Middle frontal gyrus (tissue), 1 donor: ENCODE measurements at regions not wholly inside any gene's neighbourhood (a gene's known extent, or its start where the extent isn't known, plus 50 kb on each side); places are given as distances from the start of the nearest gene placed in this dataset.
"Not testable (repeated sequence)": the region's sequence is repeated elsewhere in the genome, so short reads cannot be mapped to it uniquely, and the experiment has no call there.

Experiments
- DNase-seq: peaks from one replicate; pipeline ENCODE4 v3.0.0-alpha.2; 2015; ENCODE audit warnings: low spot score; ENCODE audit errors: extremely low spot score

DNA sequence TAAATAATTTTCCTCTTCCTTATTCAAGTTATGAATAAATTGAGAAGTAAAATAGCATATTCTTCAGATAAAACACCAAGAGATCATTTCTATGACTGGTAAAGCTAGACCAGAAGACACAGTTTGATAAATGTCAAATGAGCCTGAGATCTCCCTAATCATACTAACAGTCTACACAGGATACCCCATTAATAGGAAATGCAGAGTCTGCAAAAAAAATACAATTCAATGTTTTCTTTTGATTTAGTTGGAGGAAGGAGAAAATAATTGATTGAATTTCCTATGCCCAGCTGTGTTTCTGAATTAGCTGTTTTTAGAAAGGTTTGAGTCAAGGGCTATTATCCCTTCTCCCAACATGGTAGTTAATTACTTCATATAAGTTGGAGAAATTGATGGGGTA, 734.6 kb upstream of the SLITRK1 start:
- DNase-seq: no peak

DNA sequence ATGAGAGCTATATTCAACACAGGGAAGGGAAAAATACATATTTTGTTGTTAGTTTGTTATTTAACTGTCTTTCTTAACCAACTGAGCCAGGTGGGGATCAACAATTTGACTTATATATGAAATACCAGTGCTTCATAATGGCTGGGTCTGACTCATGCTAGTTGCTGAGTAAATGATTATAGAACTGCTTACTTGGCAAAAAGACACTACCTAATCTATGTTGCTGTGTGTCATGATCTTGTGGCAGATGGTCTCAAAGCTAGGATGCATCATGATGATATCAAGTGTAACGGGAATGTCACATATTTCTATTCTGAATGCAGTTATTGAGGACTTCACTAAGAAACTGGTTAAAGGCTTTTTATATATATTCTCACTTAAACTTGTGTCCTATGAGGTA, 727.4 kb upstream of the SLITRK1 start:
- no peak for DNase-seq

DNA sequence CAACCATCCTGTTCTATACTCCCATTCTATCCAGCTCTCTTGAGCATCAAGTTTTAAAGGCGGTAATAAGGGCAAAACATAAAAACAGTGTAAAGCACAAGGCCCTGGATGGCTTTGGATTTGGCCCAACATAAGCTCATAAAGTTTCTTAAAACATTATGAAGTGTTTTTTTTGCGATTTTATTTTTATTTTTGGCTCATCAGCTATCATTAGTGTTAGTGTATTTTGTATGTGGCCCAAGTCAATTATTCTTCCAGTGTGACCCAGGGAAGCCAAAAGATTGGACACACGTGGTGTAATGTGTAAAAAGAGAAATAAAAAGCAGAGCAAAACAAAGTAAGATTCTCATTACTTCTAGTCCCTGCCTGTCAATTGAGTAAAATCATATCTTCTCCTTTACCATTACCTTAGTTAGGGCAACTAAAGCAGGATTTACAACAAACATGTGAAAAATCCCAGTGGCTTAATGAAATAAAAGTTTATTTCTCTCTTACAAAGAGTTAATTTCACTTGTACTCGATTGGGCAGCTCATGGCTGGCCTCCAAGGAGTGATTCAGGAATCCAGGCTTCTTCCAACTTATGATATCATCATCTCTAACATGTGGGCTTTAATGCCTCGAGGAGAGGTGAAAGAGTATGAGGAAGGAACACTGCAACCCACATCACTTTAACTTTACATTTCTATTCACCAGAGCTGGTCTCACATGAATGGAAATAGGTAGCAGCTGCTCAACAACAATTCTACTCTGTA, 725.2 kb upstream of the SLITRK1 start:
- DNase-seq: no peak

DNA sequence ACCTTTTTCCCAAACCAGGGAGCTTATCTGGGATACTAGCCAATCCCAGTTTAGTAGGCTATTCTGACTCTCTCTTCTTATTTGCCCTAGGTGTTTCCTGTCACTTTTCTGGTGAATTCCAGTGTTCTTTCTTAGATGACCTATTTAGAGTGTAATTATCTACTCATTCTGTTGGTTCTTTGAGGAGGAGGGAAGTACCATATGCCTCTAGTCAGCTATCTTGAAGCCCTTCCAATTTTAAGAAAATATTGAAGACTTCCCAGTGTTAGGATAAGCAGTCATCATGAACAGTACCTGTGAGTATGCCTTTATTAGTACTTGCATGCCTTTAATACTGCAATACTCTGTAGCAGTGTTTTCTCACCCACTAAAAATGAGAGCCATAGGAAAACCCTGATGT, 724.3 kb upstream of the SLITRK1 start:
- DNase-seq: no peak

DNA sequence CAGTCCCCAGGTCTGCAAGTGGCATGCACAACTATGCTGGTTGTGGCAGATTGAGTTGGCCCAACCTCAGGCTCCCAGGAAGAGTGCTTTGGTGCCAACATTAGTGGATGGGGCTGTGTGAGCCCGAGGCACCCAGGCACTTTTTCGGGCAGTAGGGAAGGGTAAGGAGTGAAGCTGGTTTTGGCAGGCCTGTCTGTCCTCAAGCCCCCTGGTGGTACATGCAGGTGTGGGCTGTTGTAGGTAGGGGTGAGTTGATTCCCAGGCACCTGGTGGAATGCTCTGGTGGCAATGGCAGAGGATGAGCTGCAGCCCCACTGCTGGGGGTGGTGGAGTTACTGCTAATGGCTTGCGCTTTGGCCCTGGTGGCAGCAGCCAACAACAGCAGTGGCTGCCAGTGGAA, 723.7 kb upstream of the SLITRK1 start:
- no peak for DNase-seq

DNA sequence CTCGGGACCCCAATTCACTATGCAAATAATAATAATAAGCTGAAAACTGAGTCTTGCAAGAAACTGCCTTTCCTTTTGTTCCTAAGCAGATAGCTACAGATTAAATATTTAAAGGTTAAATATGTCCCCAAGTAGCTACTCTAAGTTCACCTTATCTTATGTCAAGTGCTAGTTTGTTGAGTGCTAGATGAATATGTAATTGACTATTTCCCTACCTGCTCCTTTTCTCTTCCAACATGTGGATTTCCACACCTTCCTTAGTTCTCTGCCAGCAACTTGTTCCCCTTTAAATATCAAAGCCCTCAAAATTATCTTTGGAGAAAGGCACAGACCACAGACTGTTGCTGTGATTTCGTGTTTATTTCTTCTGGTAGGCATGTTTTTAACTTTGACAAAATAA, 709.2 kb upstream of the SLITRK1 start:
- no peak for DNase-seq

DNA sequence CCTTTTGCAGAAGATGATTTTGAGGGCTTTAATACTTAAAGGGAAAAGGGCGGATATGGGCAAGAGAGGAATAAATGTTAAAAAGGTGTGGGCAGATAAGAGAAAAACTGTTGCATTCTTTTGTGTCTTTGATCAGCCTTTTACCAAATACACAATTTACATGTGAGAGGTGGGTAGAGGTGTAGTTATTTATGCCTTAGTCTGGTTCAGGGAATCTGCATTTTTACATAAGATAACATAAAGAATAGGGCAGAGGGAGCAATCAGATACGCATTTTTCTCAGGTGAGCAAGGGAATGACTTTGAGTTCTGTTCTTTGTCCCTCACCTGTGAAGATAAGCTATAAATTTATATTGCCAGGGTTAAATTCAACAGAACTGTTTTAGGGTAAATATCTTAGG, 708.4 kb upstream of the SLITRK1 start:
- no peak for DNase-seq

DNA sequence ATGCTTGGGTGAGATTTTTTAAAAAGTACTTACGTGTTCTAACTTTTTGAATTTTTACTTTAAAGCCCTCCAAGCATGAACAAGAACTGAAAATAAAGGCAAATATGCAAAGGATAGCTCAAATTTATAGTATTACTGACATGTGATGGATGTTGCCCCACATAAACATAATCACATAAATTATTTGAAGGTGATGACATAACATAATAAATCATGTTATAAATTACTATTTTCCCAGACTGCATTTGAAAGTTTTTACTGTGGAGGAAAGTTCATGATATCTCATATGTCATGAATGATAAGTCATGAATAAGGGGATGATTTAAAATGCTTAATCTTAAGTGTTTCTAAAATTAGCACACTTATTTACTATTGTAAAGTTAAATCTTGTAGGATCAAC, 705.7 kb upstream of the SLITRK1 start:
- DNase-seq: no peak

DNA sequence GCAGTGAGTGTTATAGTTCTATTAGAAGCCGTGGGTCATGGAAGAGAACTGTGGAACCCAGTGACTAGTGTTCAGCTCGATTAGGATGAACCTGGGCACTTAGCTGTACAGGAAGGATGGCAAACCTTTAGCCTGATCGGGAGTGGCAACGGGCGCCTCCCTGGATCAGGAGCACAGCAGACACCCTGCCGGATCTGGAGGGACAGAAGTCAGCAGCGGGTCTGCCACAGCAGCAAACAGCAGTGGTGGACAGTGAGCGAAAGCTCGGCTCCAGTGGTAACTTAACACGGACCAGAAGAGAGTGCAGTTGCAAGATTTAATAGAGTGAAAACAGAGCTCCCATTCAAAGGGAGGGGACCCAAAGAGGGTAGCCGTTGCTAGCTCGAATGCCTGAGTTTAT, 697.6 kb upstream of the SLITRK1 start:
- not testable (repeated sequence) for DNase-seq

DNA sequence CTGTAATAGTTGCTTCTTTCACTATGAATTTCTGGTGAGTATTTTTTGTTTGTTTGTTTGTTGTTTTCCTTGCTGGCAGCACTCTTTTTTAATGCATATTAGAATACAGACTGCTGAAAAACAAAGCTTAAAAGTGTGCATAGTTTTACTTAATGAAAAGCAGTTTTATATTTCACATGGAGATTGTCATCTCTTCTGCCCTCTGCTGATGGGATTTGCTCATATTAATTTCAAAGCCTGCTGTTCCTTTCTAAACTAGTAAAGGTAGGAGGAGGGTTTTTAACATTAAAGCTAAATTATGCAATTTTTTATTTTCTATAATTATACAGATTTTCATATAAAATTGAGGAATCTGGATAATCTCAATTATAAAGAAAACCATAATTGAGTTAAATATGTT, 692.6 kb upstream of the SLITRK1 start:
- DNase-seq: no peak

DNA sequence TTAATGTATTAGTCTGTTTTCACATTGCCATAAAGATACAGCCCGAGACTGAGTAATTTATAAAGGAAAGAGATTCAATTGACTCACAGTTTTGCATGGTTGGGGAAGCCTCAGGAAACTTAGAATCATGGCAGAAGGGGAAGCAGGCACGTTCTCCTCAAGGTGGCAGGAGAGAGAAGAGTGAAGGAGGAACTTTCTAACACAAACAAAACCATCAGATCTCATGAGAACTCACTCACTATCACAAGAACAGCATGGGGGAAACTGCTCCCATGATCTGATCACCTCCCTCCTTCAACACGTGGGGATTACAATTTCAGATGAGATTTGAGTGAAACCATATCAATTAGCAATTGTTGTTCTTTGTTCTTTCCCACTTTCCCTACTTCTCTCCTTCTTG, 689.0 kb upstream of the SLITRK1 start:
- DNase-seq: no peak

DNA sequence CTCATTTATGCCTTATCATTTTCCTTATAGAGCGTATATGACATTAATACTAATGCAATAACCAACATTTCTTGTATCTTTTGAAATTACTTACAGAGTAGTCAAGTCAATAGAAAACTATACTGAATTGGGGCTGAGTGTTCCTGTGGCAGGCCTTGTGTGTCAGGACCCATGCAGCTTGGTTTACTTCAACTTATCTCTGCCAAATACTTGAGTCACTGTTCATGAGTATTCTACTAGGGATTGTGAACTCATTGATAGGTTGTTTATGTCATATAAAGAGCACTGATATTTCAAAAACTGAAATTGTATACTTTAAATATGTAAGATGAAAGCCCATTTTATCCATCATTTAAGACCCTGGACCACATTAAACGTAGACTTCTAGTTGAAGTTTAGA, 688.6 kb upstream of the SLITRK1 start:
- DNase-seq: no peak

DNA sequence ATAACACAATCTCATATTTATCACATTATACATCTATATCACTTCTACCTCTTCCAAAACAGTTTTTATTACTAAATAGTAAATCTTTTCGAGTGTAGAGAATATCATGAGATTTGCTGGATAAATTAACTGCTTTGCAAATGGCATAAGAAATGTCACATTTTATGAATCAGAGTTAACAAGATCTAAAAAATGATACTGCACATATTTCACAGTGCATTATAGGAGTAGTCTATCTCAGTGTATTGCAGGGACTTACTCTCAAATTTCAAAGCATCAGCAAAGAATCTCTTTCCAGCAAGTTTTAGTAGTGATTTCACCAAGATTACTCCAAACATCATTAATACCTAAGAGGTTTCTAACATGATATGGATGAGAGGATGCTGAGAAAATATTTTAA, 687.1 kb upstream of the SLITRK1 start:
- DNase-seq: no peak

DNA sequence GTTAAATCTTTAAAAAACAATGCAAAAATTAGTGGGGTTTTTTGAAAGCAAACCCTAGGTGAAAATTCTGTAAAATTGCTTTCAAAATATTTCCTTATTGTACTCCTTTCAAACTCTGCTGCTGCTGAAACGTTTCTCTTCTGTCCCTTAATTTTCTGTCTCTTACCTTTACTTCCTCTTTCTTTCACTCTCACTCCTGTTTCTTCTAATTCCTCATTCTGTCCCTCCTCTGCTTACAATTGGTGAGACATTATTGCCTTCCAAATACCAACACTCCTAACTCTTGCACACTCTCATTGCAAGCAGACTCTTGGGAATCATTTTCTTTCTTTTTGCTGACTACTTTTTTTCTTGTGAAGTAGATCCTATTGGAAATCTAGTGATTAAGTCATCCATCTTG, 685.6 kb upstream of the SLITRK1 start:
- DNase-seq: no peak

DNA sequence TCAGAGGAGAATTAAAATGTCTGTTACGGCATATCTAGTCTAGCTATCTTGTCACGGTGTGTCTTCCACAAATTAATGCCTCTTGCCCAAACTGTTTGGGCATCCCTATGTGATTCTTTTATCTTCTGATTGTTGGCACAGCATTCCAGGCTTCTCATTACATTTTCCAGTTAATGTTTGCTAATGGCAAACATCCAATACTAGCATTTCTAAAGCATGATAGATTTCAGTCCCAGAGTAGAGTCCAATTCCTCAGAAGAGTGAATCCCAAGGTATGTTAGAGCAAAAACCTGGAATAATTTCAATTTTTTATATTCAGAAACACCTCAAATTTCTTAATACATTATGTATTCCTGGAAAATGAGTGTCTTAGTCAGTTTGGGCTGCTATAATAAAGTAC, 684.5 kb upstream of the SLITRK1 start:
- no peak for DNase-seq

DNA sequence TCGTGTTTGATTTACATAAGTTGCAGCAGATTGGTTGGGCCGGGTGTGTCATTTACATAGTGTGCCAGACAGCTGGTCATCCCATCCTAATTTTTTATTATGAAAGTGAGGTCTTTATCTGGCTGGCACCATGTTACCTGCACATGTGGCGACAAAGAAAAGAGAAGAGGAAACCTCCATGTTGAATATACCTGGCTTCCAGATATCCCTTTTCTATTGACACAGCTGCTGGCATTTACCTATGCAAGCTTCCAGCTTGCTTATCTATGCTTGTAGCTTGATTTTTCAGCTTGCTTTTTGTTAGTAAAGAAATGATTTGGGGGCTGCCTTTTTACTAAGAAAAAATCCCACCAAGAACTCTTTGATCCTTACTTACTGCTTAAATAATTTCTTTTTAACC, 681.3 kb upstream of the SLITRK1 start:
- DNase-seq: no peak

DNA sequence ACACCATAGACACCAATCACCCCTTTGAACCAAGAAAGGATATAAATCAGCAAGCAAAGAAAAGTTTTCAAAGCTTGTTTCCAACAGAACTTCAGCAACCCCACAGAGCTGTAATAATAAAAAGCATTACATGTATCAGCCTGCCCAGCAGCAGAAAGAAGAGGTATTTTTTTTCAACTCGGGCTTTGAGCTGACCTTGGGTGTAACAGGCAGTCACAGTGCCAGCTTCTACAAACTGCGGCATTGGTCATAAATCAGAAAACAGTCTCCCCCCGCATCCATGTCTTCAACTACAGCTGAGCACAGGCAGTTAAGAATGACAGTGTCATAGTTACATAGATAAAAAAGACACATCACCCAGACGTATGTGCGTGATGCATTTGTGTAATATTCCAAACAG, 671.0 kb upstream of the SLITRK1 start:
- no peak for DNase-seq

DNA sequence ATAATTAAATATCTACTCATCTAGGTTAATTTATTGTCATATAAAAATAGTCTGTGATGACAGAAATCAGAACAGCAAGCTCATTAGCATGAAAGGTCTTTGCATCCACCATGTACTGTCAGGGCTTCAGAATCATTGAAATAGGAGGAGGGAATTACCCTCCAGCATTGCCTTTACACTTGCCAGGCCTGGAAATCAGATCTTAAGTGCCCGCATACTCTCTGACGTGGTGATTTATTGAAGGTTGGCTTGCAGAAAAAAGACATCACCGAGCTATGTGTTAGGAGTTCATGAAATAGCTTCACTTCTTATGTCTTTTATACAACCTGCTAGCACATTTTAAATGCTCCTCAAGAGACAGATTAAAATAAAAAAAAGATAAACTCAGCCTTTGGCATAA, 661.7 kb upstream of the SLITRK1 start:
- no peak for DNase-seq

DNA sequence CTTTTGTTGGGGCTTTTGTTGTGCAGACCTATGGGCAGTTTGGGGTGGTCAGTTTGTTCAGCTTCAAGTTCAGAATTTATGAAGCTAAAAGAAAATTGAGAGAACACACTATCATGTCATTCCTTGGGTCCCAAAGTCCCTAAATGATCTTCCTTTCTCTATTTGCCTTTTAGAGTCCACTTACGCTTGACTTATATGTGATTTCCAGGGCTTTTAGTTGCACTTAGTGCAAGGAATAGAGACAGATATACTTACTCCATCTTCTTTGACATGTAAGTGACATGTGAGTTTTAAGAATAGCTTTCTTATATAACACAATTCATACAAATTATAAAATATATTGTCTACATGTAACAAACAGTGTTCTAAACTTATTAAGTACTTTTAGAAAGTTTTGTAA, 660.1 kb upstream of the SLITRK1 start:
- no peak for DNase-seq

DNA sequence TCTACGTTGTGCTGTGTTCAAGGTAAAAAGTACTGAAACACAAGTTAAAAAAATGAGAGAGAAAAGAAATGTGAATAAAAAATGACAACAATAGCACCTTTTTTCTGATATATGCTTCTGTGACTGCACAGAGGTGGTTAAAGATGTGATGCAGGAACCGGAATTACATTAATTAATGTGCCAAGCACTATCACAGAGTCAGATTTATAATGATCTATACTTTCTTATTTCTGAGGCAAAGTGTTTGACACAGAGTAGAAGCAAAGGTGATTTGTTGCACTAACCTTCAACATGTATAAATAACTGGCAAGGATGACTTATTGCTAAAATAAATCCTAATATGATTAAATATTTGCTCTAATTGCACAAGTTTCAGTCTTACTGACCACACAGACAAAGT, 654.6 kb upstream of the SLITRK1 start:
- no peak for DNase-seq

DNA sequence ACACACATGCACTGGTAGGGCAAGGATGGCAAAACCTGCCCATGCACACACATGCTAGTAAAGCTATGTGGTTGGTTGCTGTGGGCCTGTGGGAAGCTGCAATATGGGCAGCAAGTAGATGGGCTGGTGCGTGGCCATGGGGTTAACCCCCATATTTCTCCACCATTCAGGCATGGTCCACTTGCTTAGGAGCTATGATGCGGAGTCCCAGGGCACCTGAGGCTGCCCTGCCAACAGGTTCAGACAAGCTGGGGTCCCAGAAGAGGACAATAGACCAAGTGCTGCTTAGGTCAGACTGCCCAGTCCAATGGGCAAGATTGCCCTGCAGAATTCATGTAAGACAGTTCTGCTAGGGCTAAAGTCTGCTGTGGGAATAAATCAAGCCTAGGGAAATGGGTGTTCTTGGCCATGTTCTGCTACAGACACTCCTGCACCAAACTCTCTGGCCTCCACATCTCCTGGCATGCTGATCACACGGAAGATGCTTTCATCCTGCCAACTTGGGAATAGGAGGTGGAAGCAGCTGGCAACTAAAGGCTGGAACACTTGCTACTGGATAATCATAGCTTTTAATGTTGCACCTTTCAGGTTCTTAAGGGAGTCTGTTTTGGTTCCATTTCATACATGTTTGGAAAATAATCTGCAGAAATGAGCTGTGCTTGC, 646.3 kb upstream of the SLITRK1 start:
- peak; percentile 29 for DNase-seq

DNA sequence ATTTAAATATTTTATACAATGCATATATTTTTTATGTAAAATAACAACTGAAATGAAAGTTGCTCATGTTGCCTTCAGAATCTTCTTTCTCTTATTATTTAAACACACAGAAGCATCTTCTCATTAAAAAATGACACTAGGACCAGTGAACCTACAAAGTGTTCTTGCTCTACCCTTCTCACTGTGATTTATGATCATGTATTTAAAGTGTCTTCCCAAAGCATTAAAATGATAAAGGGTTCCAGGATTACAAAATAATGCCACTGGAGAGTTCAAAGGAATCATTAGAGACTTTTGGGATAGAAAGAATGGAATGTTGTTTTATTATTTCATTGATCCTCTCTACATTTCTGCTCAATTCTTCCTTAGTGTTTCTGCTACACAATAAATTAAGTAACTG, 643.6 kb upstream of the SLITRK1 start:
- no peak for DNase-seq

DNA sequence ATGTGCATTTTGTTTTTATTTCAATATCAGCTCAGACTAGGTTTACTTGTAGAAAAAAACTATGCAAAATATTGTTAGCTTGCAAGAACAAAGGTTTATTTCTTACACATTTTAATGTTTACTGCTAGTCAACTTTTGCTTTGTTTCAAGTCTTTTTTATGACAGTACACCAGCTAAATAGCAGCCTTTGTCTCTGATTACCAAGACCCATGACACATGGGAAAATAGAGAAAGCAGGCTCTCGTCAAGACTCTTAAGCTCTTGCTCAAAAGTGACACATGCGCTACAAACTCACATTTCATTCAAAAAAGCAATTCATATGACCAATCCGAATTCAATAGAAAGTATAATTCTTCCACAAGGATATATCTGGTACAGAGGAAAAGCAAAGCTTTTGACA, 642.3 kb upstream of the SLITRK1 start:
- DNase-seq: no peak
